ENCODE measurements at regions not wholly inside any gene's neighbourhood (a gene's known extent, or its start where the extent isn't known, plus 50 kb on each side); places are given as distances from the start of the nearest gene placed in this dataset.

GRCh38 chr9:129259375-129259774, 81.3 kb upstream of the IER5L start:
- TF ChIP-seq CTCF (IDR thresholded peaks at IDR 0.05) (no peak), POLR2A (IDR thresholded peaks at IDR 0.05) (no peak)
